IPS-18a (cell line): ENCODE measurements at regions not wholly inside any gene's neighbourhood (a gene's known extent, or its start where the extent isn't known, plus 50 kb on each side); places are given as distances from the start of the nearest gene placed in this dataset.

Experiments
- H3K27ac ChIP-seq: one replicate; pipeline ENCODE4 v1.5.1; 2013; ENCODE audit warnings: low read length
- H3K27me3 ChIP-seq: one replicate; pipeline ENCODE4 v1.6.1; 2013; ENCODE audit warnings: mild to moderate bottlenecking, low read length; ENCODE audit not compliant: control insufficient read depth, insufficient read depth
- H3K36me3 ChIP-seq: one replicate; pipeline ENCODE4 v1.6.1; 2013; ENCODE audit warnings: low read depth, low read length; ENCODE audit not compliant: control insufficient read depth
- H3K4me1 ChIP-seq: one replicate; pipeline ENCODE4 v1.6.1; 2013; ENCODE audit warnings: low read depth, low read length; ENCODE audit not compliant: control insufficient read depth
- H3K4me3 ChIP-seq: one replicate; pipeline ENCODE4 v1.5.1; 2013; ENCODE audit warnings: low read length
- H3K9ac ChIP-seq: one replicate; pipeline ENCODE4 v1.6.1; 2013; ENCODE audit warnings: mild to moderate bottlenecking, low read length, moderate library complexity
- H3K9me3 ChIP-seq: one replicate; pipeline ENCODE4 v1.6.1; 2013; ENCODE audit warnings: low read depth, low read length; ENCODE audit not compliant: control insufficient read depth

- no peaks in the 10 kb centered on the region for H3K36me3 ChIP-seq
- H3K4me1 ChIP-seq, result no peaks in the 10 kb centered on the region
- H3K9ac ChIP-seq, result no peak overlapping the region
- H3K4me3 ChIP-seq, result no peak overlapping the region
- no peaks in the 10 kb centered on the region for H3K27me3 ChIP-seq
- no peaks in the 10 kb centered on the region for H3K9me3 ChIP-seq
- H3K27ac ChIP-seq, result no peak overlapping the region
Measured at GRCh38 chr15:98582900-98583554, 65.3 kb upstream of the IGF1R start.

- Histone ChIP-seq H3K9me3 (no peaks in the 10 kb centered on the region), H3K4me1 (no peaks in the 10 kb centered on the region), H3K9ac (no peak overlapping the region), H3K4me3 (no peak overlapping the region), H3K36me3 (no peaks in the 10 kb centered on the region), H3K27me3 (no peaks in the 10 kb centered on the region), H3K27ac (no peak overlapping the region)
Measured at GRCh38 chr15:98583771-98584430, 64.4 kb upstream of the IGF1R start.

GRCh38 chr15:98586066-98586465, 62.3 kb upstream of the IGF1R start:
- Histone ChIP-seq H3K4me3 (no peak overlapping the region), H3K36me3 (no peaks in the 10 kb centered on the region), H3K9me3 (no peaks in the 10 kb centered on the region), H3K27ac (no peak overlapping the region), H3K9ac (no peak overlapping the region), H3K4me1 (no peaks in the 10 kb centered on the region), H3K27me3 (no peaks in the 10 kb centered on the region)

- H3K9ac ChIP-seq, result no peak overlapping the region
- no peak overlapping the region for H3K27ac ChIP-seq
- H3K36me3 ChIP-seq, result no peaks in the 10 kb centered on the region
- H3K4me1 ChIP-seq, result no peaks in the 10 kb centered on the region
- no peak overlapping the region for H3K4me3 ChIP-seq
- no peaks in the 10 kb centered on the region for H3K9me3 ChIP-seq
- no peaks in the 10 kb centered on the region for H3K27me3 ChIP-seq
Measured at GRCh38 chr15:98592136-98592535, 56.2 kb upstream of the IGF1R start.

GRCh38 chr15:98596131-98596530, 52.2 kb upstream of the IGF1R start:
- H3K27me3 ChIP-seq, result no peaks in the 10 kb centered on the region
- H3K4me3 ChIP-seq, result no peak overlapping the region
- no peaks in the 10 kb centered on the region for H3K36me3 ChIP-seq
- H3K9me3 ChIP-seq, result no peaks in the 10 kb centered on the region
- H3K4me1 ChIP-seq, result peaks cover 17% of the 10 kb centered on the region
- no peak overlapping the region for H3K9ac ChIP-seq
- H3K27ac ChIP-seq, result no peak overlapping the region

- H3K27ac ChIP-seq, result no peak overlapping the region
- H3K4me3 ChIP-seq, result no peak overlapping the region
- H3K27me3 ChIP-seq, result no peaks in the 10 kb centered on the region
- H3K9ac ChIP-seq, result no peak overlapping the region
- H3K36me3 ChIP-seq, result no peaks in the 10 kb centered on the region
- H3K4me1 ChIP-seq, result peaks cover 17% of the 10 kb centered on the region
- no peaks in the 10 kb centered on the region for H3K9me3 ChIP-seq
Measured at GRCh38 chr15:98596885-98597392, 51.4 kb upstream of the IGF1R start.

- H3K9ac ChIP-seq, result no peak overlapping the region
- no peak overlapping the region for H3K4me3 ChIP-seq
- H3K27me3 ChIP-seq, result no peaks in the 10 kb centered on the region
- H3K36me3 ChIP-seq, result no peaks in the 10 kb centered on the region
- H3K27ac ChIP-seq, result no peak overlapping the region
- H3K4me1 ChIP-seq, result peaks cover 17% of the 10 kb centered on the region
- H3K9me3 ChIP-seq, result no peaks in the 10 kb centered on the region
Measured at GRCh38 chr15:98597666-98598065, 50.7 kb upstream of the IGF1R start.
